ENCODE measurements at regions not wholly inside any gene's neighbourhood (a gene's known extent, or its start where the extent isn't known, plus 50 kb on each side); places are given as distances from the start of the nearest gene placed in this dataset.

DNA sequence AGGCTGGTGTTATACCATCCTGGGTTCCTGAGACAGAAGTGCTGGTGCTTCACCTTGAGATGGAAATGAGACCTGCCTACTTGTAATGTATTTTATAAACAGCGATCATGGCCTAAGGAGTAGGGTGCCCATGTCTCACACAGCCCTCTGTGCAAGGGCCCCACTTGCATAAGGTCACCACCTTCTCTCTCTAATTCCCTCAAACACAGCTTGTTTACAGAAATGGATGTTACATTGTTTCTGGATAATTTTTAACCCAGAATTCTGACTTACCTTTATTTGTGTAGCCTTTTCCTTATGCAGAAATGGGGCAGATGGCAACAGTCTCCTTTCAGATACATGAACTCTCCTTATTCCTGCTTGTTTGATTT, 95.1 kb upstream of the UMPS start (continued):
- TF ChIP-seq, protein P1, sequence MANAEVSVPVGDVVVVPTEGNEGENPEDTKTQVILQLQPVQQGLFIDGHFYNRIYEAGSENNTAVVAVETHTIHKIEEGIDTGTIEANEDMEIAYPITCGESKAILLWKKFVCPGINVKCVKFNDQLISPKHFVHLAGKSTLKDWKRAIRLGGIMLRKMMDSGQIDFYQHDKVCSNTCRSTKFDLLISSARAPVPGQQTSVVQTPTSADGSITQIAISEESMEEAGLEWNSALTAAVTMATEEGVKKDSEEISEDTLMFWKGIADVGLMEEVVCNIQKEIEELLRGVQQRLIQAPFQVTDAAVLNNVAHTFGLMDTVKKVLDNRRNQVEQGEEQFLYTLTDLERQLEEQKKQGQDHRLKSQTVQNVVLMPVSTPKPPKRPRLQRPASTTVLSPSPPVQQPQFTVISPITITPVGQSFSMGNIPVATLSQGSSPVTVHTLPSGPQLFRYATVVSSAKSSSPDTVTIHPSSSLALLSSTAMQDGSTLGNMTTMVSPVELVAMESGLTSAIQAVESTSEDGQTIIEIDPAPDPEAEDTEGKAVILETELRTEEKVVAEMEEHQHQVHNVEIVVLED (CRISPR knock-in tag; IDR thresholded peaks at IDR 0.05; ENCODE audit: borderline replicate concordance): no peak
- TF ChIP-seq ZNF766 (CRISPR knock-in tag; IDR thresholded peaks at IDR 0.05; ENCODE audit: borderline replicate concordance): no peak
- TF ChIP-seq ZBTB7A (CRISPR knock-in tag; IDR thresholded peaks at IDR 0.05): no peak
- TF ChIP-seq NFYC (CRISPR knock-in tag; IDR thresholded peaks at IDR 0.05): no peak
- TF ChIP-seq, protein P2, sequence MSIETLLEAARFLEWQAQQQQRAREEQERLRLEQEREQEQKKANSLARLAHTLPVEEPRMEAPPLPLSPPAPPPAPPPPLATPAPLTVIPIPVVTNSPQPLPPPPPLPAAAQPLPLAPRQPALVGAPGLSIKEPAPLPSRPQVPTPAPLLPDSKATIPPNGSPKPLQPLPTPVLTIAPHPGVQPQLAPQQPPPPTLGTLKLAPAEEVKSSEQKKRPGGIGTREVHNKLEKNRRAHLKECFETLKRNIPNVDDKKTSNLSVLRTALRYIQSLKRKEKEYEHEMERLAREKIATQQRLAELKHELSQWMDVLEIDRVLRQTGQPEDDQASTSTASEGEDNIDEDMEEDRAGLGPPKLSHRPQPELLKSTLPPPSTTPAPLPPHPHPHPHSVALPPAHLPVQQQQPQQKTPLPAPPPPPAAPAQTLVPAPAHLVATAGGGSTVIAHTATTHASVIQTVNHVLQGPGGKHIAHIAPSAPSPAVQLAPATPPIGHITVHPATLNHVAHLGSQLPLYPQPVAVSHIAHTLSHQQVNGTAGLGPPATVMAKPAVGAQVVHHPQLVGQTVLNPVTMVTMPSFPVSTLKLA (IDR thresholded peaks at IDR 0.05): no peak
- TF ChIP-seq, protein P3, sequence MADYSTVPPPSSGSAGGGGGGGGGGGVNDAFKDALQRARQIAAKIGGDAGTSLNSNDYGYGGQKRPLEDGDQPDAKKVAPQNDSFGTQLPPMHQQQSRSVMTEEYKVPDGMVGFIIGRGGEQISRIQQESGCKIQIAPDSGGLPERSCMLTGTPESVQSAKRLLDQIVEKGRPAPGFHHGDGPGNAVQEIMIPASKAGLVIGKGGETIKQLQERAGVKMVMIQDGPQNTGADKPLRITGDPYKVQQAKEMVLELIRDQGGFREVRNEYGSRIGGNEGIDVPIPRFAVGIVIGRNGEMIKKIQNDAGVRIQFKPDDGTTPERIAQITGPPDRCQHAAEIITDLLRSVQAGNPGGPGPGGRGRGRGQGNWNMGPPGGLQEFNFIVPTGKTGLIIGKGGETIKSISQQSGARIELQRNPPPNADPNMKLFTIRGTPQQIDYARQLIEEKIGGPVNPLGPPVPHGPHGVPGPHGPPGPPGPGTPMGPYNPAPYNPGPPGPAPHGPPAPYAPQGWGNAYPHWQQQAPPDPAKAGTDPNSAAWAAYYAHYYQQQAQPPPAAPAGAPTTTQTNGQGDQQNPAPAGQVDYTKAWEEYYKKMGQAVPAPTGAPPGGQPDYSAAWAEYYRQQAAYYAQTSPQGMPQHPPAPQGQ (CRISPR knock-in tag; IDR thresholded peaks at IDR 0.05; ENCODE audit: borderline replicate concordance): no peak
- TF ChIP-seq GATAD1 (CRISPR knock-in tag; IDR thresholded peaks at IDR 0.05): peak; percentile 56; the same call in 1 of the 2 replicates
- TF ChIP-seq JARID2 (CRISPR knock-in tag; IDR thresholded peaks at IDR 0.05; ENCODE audit: insufficient replicate concordance): no peak
- no peak for TF ChIP-seq REPIN1 (CRISPR knock-in tag; IDR thresholded peaks at IDR 0.05; ENCODE audit: borderline replicate concordance, low read depth)
- TF ChIP-seq ZNF326 (CRISPR knock-in tag; IDR thresholded peaks at IDR 0.05; ENCODE audit: borderline replicate concordance): no peak
- TF ChIP-seq ZC3H13 (CRISPR knock-in tag; IDR thresholded peaks at IDR 0.05): no peak
- TF ChIP-seq NR2F6 (IDR thresholded peaks at IDR 0.05): peak; percentile 92
- peak; percentile 91 for TF ChIP-seq NR2F6 (CRISPR knock-in tag; IDR thresholded peaks at IDR 0.05)
- TF ChIP-seq, protein P4, sequence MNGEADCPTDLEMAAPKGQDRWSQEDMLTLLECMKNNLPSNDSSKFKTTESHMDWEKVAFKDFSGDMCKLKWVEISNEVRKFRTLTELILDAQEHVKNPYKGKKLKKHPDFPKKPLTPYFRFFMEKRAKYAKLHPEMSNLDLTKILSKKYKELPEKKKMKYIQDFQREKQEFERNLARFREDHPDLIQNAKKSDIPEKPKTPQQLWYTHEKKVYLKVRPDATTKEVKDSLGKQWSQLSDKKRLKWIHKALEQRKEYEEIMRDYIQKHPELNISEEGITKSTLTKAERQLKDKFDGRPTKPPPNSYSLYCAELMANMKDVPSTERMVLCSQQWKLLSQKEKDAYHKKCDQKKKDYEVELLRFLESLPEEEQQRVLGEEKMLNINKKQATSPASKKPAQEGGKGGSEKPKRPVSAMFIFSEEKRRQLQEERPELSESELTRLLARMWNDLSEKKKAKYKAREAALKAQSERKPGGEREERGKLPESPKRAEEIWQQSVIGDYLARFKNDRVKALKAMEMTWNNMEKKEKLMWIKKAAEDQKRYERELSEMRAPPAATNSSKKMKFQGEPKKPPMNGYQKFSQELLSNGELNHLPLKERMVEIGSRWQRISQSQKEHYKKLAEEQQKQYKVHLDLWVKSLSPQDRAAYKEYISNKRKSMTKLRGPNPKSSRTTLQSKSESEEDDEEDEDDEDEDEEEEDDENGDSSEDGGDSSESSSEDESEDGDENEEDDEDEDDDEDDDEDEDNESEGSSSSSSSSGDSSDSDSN (CRISPR knock-in tag; IDR thresholded peaks at IDR 0.05): no peak
- no peak for TF ChIP-seq HOXA7 (CRISPR knock-in tag; IDR thresholded peaks at IDR 0.05)
- TF ChIP-seq PHF20 (CRISPR knock-in tag; IDR thresholded peaks at IDR 0.05): no peak
- TF ChIP-seq PAF1 (CRISPR knock-in tag; IDR thresholded peaks at IDR 0.05): no peak
- TF ChIP-seq, protein P5, sequence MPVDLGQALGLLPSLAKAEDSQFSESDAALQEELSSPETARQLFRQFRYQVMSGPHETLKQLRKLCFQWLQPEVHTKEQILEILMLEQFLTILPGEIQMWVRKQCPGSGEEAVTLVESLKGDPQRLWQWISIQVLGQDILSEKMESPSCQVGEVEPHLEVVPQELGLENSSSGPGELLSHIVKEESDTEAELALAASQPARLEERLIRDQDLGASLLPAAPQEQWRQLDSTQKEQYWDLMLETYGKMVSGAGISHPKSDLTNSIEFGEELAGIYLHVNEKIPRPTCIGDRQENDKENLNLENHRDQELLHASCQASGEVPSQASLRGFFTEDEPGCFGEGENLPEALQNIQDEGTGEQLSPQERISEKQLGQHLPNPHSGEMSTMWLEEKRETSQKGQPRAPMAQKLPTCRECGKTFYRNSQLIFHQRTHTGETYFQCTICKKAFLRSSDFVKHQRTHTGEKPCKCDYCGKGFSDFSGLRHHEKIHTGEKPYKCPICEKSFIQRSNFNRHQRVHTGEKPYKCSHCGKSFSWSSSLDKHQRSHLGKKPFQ (CRISPR knock-in tag; IDR thresholded peaks at IDR 0.05; ENCODE audit: insufficient replicate concordance): no peak
- TF ChIP-seq NFRKB (IDR thresholded peaks at IDR 0.05): no peak
- TF ChIP-seq TOE1 (CRISPR knock-in tag; IDR thresholded peaks at IDR 0.05): no peak
- TF ChIP-seq ZNF775 (CRISPR knock-in tag; IDR thresholded peaks at IDR 0.05; ENCODE audit: borderline replicate concordance): no peak
- TF ChIP-seq FOXP1 (IDR thresholded peaks at IDR 0.05): no peak
- peak; percentile 95 for TF ChIP-seq FOXP1 (CRISPR knock-in tag; IDR thresholded peaks at IDR 0.05)
- TF ChIP-seq ZBTB42 (CRISPR knock-in tag; IDR thresholded peaks at IDR 0.05): no peak
- no peak for TF ChIP-seq ZSCAN30 (CRISPR knock-in tag; IDR thresholded peaks at IDR 0.05)
- no peak for TF ChIP-seq MED13 (CRISPR knock-in tag; IDR thresholded peaks at IDR 0.05)

Measured in HepG2 (cell line).